Stimulated activated CD4-positive, alpha-beta T cell treated with anti-CD3 and anti-CD28 coated beads, Interleukin-1b, Interleukin-23, amount 100 ng/mL, for 4 hours (primary cell): ENCODE measurements at regions not wholly inside any gene's neighbourhood (a gene's known extent, or its start where the extent isn't known, plus 50 kb on each side); places are given as distances from the start of the nearest gene placed in this dataset.
"Not testable (repeated sequence)": the region's sequence is repeated elsewhere in the genome, so short reads cannot be mapped to it uniquely, and the experiment has no call there.

ENCODE experiments used
- DNase-seq, 2 donors: peaks; one replicate each; pipeline ENCODE4 v3.0.0-alpha.2; 2020; ENCODE audit warnings: low read depth in 2 of 2

DNA sequence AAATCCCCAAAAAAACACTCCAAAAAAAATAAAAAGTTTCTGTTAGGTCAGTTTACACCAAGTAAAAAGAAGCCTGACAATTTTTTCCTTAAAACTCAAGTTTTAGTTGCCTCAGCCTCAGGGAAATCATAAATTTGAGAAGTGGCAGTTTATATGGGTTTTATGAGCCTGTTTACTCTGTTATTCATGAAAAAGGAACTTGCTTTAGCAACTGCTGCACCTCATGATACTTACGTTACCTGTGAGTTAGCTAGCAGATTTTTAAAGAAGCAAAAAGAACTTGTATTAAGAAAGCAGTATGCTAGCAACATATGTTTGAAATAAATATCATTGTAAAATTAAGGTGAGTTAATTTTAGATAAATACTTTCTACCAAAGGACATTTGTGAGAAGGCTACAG lies 1264.5 kb upstream of the PHF14 start:
- no peak for DNase-seq

DNA sequence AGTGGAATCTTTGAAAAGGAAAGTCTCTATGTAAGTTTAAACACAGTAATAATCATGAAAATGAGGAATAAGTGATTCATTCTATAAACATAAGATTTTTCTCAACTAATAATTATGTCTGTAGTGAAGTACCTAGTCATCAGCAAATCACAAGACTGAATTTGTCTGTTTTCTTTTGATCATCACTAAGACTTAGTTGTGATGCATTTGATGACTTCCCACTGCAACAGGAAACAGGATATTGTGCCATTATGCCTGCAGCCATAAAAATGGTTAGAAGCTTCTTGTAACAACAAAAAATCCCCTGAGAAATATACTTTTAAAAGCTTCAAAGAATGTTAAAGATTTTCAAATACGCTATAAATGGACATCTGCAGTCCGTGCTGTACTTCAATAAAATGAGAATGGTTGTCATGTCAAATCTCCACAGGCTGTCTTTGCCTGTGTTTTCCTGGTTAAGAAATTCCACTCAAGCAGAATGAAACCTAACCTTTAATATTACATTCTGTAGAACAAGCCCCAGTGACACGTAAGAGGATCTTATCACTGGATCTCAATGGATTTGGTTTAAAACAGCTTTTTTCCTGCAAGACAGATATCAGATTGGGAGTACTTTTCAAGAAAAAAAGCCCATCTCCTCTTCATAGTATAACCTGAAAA lies 1262.3 kb upstream of the PHF14 start:
- DNase-seq, result no peak

DNA sequence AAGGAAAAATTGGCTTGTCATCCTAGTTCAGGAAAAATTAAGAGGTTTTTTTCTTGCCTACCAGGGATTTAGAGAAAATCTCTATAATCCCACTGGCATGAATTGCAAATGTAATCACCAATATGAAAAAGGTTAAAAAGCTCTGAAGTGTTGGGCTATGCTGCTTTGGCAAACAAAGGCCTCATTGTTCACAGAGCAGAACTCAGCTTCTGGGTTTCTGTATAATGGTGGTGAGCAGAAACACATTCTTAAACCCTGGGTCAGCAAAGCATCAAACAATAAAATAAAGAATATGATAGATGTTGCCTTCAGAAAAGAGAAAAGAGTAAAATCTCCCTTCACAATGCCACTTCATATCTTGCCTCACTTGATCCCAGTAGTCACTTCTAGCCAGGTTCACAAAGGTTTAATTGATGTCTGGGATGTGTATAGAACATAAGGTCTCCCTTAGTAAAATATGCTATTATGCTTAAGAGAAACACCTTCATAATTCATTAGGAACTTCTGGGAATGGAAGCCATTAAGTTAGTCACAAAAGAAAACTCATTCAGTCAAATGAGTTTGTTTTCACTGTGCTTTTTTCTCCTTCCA lies 1255.5 kb upstream of the PHF14 start:
- no peak for DNase-seq

DNA sequence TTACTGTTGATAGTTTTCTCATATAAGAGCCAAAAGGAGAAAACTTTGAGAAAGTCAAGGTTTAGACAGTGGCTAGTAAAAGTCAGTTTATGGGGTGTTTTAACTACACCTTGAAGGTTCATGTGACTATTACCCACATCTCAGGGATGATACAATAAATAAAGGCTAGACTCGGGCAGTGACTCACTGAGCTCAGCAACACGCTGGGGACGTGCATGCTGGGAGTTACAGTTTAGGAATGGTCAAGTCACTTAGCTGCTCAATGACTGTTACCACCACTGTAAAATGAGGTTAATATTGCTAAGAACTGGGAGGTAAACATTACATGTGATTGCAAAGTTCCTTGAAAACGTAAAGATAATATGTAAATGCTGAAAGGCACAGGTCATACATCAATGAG lies 1254.4 kb upstream of the PHF14 start:
- no peak for DNase-seq

DNA sequence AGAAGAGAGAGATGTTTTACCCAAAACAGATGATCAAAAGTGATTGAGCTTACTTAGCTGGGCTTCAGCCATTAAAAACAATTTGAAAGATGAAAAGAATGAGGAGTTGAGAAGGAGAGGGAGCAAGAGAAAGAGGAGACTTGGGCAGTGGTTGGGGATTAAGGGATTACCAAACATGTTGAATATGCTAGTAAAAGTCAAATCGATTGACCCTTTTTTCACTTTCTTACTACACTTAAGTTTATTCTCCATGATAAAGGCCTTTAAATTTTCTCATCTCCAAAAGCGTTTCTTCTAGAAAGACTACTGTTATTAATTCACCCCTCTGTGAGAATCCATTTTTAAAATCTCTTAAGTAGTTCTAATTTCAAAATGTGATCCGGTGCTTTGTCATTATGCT lies 1254.0 kb upstream of the PHF14 start:
- no peak for DNase-seq

DNA sequence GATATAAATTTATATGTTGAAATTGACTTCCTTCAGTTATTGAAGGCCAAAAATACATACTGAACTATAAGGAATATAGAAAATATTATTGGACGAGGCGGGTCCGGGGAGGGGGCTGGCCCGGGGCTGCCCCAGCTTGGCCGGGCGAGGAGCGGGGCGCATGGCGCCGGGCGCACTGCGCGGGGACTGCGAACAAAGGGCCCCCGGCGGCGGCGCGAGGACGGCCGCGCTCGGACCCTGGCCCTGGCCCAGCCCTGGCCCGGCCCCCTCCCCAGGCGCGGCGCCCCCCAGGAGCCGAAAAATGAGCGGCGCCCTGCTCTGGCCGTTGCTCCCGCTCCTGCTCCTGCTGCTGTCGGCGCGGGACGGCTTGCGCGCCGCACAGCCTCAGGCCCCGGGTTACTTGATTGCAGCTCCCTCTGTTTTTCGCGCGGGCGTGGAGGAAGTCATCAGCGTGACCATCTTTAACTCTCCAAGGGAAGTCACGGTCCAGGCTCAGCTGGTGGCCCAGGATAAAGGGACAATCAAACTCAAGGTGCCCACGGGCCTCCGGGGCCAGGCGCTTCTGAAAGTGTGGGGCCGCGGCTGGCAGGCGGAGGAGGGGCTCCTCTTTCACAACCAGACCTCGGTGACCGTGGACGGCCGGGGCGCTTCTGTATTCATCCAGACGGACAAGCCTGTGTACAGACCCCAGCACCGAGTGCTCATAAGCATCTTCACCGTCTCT lies 1247.6 kb upstream of the PHF14 start:
- DNase-seq, result not testable (repeated sequence)

DNA sequence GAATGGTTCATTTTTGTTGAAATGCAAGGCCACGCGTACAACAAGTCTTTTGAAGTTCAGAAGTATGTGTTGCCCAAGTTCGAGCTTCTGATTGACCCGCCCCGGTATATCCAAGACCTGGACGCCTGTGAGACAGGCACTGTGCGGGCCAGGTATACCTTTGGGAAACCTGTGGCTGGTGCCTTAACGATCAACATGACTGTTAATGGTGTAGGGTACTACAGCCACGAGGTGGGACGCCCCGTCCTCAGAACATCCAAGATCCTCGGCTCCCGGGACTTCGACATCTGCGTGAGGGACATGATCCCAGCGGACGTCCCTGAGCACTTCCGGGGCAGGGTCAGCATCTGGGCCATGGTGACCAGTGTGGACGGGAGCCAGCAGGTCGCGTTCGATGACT lies 1246.9 kb upstream of the PHF14 start:
- not testable (repeated sequence) for DNase-seq

DNA sequence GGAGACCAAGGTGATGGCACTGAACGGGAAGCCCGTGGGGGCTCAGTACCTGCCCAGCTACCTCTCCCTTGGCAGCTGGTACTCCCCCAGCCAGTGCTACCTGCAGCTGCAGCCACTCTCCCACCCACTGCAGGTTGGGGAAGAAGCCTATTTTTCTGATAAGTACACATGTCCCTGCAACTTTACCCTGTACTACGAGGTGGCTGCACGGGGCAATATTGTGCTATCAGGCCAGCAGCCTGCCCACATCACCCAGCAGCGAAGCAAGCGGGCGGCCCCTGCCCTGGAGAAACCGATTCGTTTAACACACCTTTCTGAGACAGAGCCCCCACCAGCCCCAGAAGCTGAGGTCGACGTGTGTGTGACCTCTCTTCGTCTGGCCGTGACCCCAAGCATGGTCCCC lies 1246.2 kb upstream of the PHF14 start:
- DNase-seq, result not testable (repeated sequence)

DNA sequence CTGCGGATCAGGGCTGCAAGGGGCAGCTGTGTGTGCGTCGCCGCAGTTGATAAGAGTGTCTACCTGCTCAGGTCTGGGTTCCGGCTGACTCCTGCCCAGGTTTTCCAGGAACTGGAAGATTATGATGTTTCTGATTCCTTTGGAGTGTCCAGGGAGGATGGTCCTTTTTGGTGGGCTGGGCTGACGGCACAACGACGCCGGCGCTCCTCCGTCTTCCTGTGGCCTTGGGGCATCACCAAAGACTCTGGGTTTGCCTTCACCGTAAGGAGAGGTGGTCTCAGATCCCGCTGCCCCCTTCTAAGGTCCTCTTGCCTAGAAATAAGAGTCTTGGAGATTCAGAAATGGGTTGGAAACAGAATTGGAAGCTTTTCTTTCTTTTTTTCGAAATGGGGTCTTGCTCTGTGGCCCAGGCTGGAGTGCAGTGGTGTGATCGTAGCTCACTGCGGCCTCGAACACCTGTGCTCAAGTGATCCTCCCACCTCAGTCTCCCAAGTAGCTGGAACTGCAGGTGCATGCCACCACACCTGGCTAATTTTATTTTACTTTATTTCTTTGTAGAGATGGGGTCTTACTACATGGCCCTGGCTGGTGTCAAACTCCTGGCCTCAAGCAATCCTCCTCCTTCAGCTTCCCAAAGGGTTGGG lies 1245.5 kb upstream of the PHF14 start:
- not testable (repeated sequence) for DNase-seq

DNA sequence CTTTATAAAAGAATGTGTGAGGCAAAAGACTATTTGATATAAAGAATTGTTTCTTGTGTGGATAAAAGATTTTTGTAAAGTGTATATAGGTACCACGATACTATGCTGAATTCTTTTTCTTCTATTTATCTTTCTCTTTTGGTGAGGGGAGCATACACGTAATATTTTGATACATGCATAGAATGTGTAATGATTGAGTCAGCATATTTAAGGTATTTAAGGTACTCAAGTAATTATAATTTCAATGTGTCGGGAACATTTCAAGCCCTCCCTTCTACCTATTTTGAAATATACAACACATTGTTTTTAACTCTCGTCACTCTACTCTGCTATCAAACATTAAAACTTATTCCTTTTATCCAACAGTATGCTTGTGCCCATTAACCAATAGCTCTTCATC lies 1221.6 kb upstream of the PHF14 start:
- DNase-seq, result no peak

DNA sequence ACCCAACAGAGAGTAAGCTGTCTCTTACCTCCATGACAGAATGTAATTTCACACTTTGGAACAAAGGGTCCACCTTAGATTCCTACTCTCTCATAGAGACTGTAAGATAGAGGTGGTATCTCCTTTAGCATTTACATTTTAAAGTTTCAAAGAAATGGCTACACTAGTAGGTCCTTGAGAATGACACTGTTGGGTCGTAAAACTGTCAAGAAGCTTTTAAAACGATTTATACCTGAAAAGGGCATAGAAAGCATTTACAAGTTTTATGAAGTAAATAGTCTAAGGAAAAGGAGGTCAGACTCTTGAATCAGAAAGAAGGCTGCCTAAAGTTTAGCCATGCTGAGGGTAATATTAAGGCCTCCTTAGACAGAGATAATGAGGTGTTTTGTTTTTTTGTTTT lies 1212.4 kb upstream of the PHF14 start:
- DNase-seq, result no peak

DNA sequence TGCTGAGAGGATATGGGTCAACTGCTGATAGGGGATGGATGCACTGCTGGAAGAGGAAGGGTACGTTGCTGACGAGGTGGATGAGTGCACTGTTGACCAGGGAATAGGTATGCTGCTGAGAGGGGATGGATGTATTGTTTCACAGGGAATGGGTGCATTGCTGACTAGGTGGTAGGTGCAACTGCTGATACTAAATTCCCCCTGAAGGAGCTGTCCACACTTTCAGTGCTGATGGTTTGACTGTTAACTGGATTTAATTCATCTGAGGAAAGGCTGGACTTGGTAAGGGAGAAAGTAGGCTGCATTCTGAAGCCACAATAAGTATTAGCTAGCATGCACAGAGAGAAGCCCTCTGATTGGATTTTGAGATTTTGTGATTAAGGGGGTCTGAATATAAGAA lies 1196.8 kb upstream of the PHF14 start:
- DNase-seq, result no peak

DNA sequence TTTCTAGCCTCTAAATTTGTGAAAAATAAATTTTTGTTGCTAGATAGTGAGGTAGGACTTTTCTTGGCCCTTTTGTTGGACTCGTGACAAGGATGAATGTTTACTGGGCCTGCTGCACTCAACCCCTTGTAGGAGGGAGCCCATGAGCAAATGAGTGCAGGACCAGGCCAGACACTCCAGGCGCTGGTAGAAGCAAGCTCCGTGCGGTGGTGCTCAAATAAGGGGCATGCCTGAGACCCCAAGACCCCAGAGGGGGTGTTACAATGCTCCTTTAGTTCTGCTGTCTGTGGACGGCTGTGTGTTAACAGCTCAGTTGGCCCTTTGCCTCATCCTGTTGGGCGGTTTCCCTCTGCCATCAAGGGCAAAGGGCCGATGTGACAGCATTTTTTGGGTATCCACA lies 1195.3 kb upstream of the PHF14 start:
- no peak for DNase-seq

DNA sequence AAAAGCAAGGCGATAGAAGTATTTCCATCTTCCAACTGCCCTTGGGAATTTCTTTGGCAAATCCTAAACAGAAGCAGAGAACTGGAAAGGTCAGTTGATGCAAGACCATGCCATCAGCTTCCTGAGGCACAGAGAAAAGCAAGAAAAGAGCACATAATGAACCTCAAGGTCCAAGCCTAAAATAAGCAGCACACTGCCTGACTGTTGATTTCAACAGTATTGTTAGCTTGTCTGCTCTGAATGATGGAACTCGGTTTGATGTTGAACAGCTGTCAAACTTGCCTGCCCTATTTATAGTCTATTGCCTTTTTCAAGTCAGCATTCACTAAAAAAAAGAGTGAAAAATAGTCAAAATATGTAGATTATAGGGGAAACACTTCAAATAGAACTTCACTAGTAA lies 1192.0 kb upstream of the PHF14 start:
- no peak for DNase-seq

DNA sequence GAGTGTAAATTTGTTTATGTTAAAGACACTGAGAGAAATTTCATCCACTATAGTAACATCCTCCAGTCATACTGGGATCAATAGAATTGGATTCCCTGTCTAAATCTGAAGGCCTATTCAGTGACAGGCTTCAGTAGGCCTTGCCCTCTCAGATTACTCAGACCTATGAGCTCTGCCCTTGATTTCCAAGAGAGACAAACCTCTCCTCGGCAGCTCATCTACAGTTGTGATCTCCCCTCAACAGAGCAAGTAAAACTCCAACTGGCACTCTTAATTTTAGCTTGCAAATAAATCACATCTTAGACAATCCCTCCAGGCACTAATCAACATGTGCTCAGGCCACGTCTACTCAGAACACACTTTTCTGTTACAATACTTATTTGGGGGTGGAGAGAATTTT lies 1191.4 kb upstream of the PHF14 start:
- DNase-seq, result no peak

DNA sequence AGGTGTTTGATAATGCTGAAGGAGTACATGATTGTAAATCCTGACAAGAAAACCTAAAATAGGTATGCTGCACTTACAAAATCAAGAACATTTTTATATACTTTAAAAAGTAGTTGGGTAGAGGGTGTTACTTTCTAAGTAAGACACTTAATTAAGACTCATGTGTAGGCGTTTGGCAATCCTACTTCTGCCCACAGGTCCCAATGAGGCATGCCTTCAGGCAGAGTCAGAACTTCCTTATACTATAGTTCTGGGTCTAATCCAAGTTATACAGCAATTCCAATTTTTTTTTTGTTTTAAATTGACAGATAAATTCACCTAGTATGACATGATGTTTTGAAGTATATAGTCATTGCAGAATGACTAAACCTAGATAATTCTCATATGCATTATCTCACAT lies 1188.5 kb upstream of the PHF14 start:
- no peak for DNase-seq

DNA sequence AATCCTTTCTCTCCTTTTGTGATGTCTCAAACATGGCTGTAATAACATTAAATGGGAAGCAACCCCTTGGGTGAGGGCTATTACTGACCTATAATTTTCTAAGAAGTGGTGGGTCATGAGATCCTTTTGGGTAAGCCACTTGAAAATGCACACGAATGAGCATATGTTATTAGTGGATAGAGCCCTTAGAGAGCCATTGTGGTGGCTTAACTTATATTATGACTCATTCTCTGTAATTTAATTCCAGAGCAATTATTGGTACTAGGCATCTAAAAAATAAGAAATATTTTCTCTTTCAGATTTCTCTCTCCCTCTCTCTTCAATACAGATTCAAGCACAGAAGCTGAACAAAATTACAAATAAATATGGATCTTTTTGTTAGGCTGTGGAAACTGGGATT lies 1177.4 kb upstream of the PHF14 start:
- no peak for DNase-seq

DNA sequence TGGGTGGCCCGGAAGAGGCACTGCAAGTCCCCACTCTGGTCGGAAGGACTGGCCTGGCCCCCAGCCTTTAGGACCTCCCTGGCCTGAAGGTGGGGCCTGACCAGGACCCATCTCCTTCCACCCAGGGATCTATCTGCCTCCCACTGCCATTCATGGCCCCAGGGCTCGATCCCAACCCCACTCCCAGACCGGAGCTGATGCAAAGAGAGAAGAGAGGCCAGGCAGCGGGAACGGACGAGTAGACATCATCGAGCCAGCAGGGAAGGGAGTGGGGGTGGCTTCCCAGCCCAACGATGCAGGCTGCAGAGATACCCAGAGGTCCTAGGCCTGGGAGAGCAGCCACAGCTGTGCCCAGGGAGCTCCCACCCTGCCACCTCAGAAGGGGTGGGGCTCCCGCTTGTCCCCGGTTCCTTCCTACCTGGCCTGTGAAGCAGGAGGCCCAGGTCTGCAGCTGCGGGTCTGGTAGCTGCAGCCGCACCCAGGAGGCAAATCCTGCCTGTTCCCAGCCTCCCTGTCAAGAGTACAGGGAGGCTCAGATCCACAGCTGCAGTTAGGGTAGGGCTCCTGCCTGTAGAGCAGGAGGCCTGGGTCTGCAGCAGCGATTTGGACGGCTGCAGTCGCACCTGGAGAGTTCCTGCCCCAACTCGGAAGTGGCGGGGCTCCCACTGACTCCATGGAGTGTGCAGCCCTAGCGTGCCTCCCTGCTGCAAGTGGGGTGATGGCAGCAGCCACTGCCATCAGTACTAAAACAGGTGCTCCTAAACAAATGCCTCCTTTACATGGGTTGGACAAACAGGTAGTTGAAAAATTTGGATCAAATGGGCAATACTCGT lies 1151.0 kb upstream of the PHF14 start:
- DNase-seq, result no peak

DNA sequence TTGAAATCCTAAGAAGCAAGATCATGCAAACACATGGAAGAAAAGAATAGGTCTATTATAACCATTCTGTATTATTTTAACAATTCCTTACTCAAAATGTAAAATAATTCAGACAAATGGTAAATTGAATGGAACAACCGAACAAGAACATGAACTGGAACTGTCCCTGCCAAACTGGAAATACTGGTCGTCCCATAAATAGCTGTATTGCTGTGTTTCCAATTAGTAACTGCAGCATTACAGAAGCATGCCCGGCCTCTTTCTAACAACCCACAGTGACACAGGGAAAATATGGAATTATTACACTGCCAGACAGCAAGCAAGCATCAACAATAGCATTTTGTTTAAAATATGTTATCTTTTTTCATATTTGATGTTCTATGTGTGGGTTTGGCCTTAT lies 1138.5 kb upstream of the PHF14 start:
- DNase-seq, result no peak

DNA sequence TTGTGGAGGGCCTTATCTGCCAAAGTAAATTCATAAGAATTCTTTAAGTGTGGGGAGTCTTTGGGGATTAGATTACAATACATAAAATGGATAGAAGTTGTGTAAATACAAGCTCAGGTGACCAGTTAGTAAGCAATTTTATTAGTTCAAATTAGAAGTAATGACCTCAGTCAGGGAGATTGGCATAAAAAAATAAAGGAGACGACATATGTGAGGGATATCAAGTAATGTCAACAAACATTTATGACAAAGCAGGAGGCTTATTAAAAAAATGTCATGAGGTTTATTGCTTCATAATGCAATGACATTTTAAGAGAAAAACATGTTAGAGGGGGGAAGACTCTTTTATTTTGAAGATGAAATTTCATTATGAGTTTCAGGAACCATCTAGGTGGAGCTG lies 1137.0 kb upstream of the PHF14 start:
- no peak for DNase-seq

DNA sequence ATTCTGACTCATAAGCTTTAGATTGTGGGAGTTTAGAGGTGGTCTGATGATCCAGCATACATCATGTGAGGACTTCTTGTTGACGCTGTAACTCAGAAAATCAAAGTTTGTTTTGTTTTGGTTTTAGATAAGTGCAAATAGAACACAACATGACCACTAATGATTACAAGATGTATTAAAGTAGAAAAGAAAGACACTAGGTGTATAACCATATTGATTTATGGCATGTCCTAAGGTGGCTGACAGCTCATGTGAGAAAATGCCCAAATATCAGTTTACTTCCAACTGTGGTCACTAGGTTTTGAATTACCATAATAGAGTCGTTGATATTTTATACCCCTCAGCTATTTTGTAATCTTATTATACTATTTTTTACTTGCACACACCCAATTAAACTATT lies 1131.4 kb upstream of the PHF14 start:
- no peak for DNase-seq

DNA sequence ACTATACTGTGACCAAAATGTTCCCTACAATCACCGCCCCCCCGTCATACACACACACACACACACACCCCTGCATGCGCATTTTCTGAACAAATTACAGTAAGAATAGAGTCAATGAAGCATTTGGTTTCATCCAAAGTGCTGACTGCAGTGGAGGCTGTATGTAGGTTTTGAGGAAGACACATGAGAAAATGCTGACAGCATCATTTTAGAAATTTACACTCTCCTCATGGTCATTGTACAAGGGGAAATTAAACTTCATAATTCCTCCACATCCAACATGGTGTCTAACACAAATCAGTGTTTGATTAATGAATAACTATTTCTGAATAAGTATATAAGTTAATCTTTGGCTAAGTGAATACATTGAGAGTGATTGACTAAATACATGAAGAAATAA lies 1126.8 kb upstream of the PHF14 start:
- no peak for DNase-seq
